Forelimb muscle (tissue), 1 donor: ENCODE measurements at regions not wholly inside any gene's neighbourhood (a gene's known extent, or its start where the extent isn't known, plus 50 kb on each side); places are given as distances from the start of the nearest gene placed in this dataset.
A peak's percentile ranks its signal among the peaks of the same experiment; 100 is the strongest.
"Not testable (repeated sequence)": the region's sequence is repeated elsewhere in the genome, so short reads cannot be mapped to it uniquely, and the experiment has no call there.

Experiments
- DNase-seq: peaks from one replicate; pipeline ENCODE4 v3.0.0-alpha.2; 2013; ENCODE audit warnings: low read depth

DNA sequence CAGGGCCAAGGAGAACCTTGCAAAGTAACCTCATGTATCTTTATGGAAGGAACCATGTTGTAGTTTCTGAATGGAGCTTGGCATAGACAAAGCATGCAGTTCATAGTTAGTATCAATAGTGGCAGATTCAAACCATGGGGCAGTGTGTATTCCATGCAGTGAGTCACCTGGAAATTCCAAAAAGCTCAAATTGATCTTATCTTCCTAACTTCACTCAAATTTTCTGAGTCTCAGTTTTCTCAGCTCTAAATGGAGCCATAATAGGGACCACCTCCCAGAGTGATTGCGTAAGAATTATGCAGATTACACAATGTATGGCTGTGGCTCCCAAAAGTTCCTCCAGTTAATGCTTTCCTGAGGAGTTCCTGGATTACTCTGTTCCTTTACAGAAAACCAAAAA, 549.9 kb upstream of the KLF4 start:
- no peak for DNase-seq

DNA sequence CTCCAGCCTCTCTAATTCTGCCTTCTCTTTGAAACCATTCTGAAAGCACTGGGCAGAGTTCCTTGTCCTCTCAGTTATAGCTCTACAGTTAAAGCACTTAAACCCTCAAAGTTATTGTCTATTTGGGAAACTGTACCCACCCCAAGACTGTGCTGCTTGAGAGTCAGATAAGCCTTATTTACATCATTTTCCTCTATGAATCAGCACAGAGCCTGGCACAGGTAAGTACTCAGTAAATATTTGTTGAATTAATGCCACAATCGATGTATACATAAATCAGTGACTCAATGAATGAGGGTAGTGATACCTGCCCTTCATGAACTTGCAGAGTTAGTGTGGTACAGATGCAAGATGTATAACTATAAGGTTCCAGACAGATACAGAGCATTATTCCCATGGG, 549.4 kb upstream of the KLF4 start:
- DNase-seq: no peak

DNA sequence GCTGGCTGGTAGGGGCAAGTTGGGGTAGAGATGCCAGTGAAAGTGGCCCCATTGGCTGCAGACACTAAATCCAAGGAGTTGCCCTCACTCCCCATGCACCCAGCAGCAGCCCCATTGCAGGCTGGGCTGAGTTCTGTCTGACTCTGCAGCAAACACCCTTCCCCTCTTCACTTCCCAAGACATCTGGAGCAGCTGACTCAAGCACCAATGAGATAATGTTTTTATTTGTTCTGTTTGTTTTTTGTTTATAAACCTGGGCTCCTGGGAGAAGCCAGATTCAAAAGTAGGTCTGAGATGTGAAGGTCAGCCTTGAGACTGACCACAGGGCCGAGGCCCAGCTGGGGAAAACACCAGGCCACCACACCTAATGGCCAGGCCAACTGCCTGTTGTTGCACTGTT, 545.9 kb upstream of the KLF4 start:
- no peak for DNase-seq

DNA sequence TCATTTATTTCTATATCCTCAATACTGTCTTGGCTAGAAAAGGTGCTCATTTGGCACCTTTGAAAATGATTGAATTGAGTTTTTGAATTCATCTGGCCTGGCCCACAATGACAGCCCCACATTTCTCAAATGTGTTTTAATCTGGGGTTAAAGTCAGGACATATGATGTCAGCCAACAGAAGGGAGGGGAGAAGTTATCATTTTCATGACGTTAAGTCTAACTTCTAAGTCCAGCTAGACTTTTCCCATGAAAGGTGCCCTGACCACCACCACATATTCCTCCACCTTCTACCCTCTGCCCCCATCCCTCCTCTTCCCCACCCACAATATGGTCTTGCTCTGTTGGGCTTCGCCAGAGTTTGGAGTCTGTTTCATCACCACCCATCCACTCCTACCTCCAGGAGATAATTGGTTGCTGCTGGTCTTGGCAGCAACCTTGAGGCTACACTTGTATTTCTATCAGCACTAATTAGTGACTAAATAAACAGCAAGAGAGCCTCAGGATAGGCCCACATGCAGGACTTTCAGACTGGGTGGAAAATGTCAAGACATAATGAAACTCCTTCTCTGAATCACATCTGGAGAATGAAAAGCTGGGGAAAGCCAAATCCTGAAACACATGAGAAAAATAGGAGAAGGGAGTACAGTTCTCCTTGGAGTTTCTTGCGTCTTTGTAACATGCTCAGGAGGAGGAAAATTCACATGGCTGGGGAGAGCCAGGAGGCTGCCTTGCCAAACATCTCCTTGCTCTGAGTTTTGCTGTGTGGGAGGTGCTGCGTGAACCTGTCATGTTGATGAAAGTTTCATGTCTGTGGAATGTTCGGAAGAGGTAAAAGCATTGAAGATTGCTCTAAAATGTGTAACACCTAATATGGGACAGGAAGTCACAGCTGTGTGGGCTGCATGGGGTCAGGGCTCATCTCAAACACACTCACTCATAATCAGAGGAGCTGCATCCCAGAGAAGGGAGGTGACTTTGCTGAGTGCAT, 544.7 kb upstream of the KLF4 start:
- peak; percentile 28 for DNase-seq

DNA sequence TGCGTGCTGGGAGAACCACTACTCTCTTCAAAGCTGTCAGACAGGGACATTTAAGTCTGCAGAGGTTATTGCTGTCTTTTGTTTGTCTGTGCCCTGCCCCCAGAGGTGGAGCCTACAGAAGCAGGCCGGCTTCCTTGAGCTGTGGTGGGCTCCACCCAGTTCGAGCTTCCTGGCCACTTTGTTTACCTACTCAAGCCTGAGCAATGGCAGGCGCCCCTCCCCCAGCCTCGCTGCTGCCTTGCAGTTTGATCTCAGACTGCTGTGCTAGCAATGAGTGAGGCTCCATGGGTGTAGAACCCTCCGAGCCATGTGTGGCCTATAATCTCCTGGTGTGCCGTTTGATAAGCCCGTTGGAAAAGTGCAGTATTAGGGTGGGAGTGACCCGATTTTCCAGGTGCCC, 542.5 kb upstream of the KLF4 start:
- DNase-seq: not testable (repeated sequence)

GRCh38 chr9:108031221-108031620, 541.7 kb upstream of the KLF4 start:
- DNase-seq: not testable (repeated sequence)

- DNase-seq: not testable (repeated sequence)
These were observed 537.1 kb upstream of the KLF4 start for GRCh38 chr9:108026718-108027117.

- no peak for DNase-seq
These were observed 535.0 kb upstream of the KLF4 start for GRCh38 chr9:108024604-108025003.

- DNase-seq: no peak
These were observed 532.8 kb upstream of the KLF4 start for GRCh38 chr9:108022246-108022935.

- no peak for DNase-seq
These were observed 531.6 kb upstream of the KLF4 start for GRCh38 chr9:108021096-108021710.

- no peak for DNase-seq
These were observed 530.3 kb upstream of the KLF4 start for GRCh38 chr9:108019821-108020220.

- DNase-seq: no peak
These were observed 528.1 kb upstream of the KLF4 start for GRCh38 chr9:108017671-108018070.

DNA sequence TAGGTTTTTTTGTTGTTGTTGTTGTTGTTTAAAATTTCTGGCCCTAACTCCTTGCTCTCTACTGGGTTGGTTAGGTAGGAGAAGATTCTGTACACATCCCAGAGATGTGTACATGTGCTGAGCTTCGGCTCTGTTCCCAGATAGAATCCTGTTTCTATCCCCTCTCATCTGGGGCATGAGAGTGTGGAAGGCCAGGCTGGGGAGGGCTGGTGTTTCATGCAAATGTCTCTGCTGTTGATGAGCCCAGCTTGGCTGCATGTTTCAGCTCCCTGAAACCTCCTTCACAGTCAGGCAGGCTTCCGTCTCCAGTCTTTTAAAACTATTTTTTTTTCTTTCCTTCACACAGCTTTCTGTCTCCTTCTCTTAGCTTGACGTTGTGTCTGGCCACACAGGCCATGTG, 526.9 kb upstream of the KLF4 start:
- DNase-seq: no peak

- no peak for DNase-seq
These were observed 526.1 kb upstream of the KLF4 start for GRCh38 chr9:108015690-108016089.

DNA sequence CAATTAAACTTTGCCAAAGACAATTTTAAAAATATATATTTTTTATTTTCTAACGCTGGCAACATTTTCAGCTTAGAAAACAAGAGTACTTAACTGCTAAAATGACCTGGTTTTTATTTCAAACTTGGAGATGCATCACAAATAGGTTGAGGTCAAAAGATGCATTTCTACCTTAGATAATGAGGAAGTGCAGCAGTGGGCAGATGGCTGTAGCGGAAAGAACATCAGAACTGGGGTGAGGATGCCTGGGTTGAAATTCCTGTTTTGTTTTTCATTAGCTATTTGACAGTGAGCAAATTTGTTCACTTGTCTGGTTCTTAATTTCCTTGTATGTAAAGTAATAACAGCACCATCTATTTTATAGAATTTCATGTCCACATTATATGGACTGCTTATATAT, 524.8 kb upstream of the KLF4 start:
- DNase-seq: no peak

DNA sequence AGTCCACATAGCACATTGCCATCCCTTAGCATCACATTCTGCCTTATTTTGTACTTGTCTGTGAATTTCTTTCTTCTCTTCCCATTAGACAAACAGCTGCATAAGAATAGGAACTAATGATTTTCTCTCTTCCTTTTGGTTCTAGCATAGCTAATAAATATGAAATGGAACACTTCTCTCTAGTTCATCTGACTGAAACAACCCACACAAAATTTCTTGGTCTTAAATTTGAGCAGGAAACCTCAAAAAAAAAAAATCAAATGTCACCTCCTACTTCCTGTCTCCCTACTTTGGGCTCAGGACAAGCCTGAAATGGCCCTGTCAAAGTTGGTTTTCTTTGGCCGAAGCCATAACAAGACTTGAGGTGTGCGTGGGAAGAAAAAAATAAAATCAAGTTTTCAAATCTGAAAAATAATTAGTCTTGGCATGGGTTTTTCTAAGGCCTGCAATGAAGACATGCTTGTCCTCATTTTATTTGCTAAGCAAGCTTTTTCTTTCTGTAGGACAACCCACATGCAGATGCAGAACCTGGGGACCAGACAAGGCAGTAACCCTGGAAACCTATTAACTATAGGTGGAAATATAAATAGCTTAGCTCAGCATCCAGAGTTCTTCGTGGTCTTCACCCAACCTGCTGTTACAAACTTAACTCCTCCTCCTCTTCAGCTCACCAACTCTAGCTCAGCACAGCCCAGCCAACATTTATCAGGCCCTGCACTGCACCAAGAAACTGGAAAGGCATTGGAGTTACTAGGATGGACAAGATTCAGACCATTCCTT, 523.5 kb upstream of the KLF4 start:
- DNase-seq: no peak

- DNase-seq: no peak
These were observed 522.8 kb upstream of the KLF4 start for GRCh38 chr9:108012405-108012804.

- peak; percentile 24 for DNase-seq
These were observed 514.0 kb upstream of the KLF4 start for GRCh38 chr9:108003526-108003925.

- DNase-seq: peak; percentile 52
These were observed 512.9 kb upstream of the KLF4 start for GRCh38 chr9:108002371-108002956.

- DNase-seq: no peak
These were observed 511.7 kb upstream of the KLF4 start for GRCh38 chr9:108001237-108001636.

GRCh38 chr9:107999890-108000289, 510.3 kb upstream of the KLF4 start:
- DNase-seq: no peak
